HL-60 (cell line): ENCODE measurements at regions not wholly inside any gene's neighbourhood (a gene's known extent, or its start where the extent isn't known, plus 50 kb on each side); places are given as distances from the start of the nearest gene placed in this dataset.

ENCODE experiments used
- DNase-seq, 2 experiments: peaks; one replicate each; pipeline ENCODE4 v3.0.0-alpha.2; 2010 to 2020; ENCODE audit warnings: low read depth in 1 of 2, low spot score in 1 of 2
- H3K27ac ChIP-seq: fragments of 250-450 bp; sonication (Bioruptor Pico); replicated peaks from 2 replicates; pipeline ENCODE4 v1.5.1; 2020; ENCODE audit warnings: mild to moderate bottlenecking, moderate library complexity
- H3K27me3 ChIP-seq: fragments of 250-450 bp; sonication (Bioruptor Pico); 2 replicates; pipeline ENCODE4 v1.5.1; 2021; ENCODE audit warnings: mild to moderate bottlenecking, moderate library complexity; ENCODE audit not compliant: insufficient read depth, poor library complexity, severe bottlenecking
- H3K4me3 ChIP-seq: replicated peaks from 2 replicates; pipeline ENCODE4 v1.5.1; 2011; ENCODE audit warnings: mild to moderate bottlenecking, control low read depth, low read length; ENCODE audit not compliant: insufficient read depth
- GABPA ChIP-seq: IDR thresholded peaks from 2 replicates; pipeline ENCODE4 v1.6.1; 2012; ENCODE audit warnings: low read depth
- POLR2AphosphoS5 ChIP-seq: IDR thresholded peaks from 2 replicates; pipeline ENCODE4 v1.6.1; 2012; ENCODE audit warnings: low read depth
- SPI1 ChIP-seq: IDR thresholded peaks from 2 replicates; pipeline ENCODE4 v1.6.1; 2012; ENCODE audit warnings: low read depth, mild to moderate bottlenecking, borderline replicate concordance
- TF ChIP-seq, protein P1 (sequence below): IDR thresholded peaks from one replicate; pipeline ENCODE4 v1.5.1; 2011; ENCODE audit warnings: low read length, control low read depth, inconsistent platforms; ENCODE audit not compliant: insufficient read depth
- TF ChIP-seq, protein P2 (sequence below): IDR thresholded peaks from 2 replicates; pipeline ENCODE4 v1.6.1; 2012; ENCODE audit warnings: low read depth; ENCODE audit not compliant: insufficient replicate concordance

DNA sequence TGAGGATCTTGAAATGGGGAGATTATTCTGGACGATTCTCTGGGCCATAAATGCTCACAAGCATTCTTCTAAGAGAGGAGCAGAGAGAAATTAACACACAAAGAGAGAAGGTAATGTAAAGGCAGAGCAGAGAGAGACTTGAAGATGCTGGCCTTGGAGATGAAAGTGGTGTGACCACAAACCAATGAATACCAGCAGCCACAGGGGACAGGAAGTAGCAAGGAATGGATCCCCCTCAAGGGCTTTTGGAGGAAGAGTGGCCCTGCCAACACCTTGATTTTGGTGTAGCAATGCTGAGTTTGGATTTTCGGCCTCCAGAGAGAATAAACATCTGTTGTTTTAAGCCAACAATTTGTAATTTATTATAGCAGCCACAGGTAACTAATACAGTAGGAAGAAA, 1155.6 kb downstream of the TYW1 start:
- H3K27ac ChIP-seq = no peak overlapping the region
- no peaks in the 10 kb centered on the region for H3K27me3 ChIP-seq
- no peak for DNase-seq
- no peak overlapping the region for H3K4me3 ChIP-seq
- TF ChIP-seq, protein P1, sequence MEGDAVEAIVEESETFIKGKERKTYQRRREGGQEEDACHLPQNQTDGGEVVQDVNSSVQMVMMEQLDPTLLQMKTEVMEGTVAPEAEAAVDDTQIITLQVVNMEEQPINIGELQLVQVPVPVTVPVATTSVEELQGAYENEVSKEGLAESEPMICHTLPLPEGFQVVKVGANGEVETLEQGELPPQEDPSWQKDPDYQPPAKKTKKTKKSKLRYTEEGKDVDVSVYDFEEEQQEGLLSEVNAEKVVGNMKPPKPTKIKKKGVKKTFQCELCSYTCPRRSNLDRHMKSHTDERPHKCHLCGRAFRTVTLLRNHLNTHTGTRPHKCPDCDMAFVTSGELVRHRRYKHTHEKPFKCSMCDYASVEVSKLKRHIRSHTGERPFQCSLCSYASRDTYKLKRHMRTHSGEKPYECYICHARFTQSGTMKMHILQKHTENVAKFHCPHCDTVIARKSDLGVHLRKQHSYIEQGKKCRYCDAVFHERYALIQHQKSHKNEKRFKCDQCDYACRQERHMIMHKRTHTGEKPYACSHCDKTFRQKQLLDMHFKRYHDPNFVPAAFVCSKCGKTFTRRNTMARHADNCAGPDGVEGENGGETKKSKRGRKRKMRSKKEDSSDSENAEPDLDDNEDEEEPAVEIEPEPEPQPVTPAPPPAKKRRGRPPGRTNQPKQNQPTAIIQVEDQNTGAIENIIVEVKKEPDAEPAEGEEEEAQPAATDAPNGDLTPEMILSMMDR = no peak
- TF ChIP-seq, protein P2, sequence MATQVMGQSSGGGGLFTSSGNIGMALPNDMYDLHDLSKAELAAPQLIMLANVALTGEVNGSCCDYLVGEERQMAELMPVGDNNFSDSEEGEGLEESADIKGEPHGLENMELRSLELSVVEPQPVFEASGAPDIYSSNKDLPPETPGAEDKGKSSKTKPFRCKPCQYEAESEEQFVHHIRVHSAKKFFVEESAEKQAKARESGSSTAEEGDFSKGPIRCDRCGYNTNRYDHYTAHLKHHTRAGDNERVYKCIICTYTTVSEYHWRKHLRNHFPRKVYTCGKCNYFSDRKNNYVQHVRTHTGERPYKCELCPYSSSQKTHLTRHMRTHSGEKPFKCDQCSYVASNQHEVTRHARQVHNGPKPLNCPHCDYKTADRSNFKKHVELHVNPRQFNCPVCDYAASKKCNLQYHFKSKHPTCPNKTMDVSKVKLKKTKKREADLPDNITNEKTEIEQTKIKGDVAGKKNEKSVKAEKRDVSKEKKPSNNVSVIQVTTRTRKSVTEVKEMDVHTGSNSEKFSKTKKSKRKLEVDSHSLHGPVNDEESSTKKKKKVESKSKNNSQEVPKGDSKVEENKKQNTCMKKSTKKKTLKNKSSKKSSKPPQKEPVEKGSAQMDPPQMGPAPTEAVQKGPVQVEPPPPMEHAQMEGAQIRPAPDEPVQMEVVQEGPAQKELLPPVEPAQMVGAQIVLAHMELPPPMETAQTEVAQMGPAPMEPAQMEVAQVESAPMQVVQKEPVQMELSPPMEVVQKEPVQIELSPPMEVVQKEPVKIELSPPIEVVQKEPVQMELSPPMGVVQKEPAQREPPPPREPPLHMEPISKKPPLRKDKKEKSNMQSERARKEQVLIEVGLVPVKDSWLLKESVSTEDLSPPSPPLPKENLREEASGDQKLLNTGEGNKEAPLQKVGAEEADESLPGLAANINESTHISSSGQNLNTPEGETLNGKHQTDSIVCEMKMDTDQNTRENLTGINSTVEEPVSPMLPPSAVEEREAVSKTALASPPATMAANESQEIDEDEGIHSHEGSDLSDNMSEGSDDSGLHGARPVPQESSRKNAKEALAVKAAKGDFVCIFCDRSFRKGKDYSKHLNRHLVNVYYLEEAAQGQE = no peak
- no peak for TF ChIP-seq GABPA
- TF ChIP-seq POLR2AphosphoS5 = no peak
- no peak for TF ChIP-seq SPI1

DNA sequence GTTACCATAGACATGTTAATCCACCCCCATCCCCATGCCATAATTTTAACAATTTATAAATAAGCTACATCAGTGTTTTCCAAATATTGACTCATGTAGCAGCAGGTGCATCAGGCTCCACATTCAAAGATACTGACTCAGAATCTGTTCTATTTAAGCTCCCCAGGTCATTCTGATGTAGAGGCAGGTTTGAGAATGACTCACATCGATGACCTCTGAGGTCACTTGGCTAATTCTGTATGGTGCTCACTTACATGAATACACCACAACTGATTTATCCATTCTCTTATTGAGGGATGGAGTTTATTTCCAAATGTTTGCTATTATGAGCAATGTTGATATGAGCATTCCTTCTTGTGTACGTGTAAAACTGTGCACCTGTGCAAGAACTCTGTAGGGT, 1159.0 kb downstream of the TYW1 start:
- Histone ChIP-seq H3K4me3 (no peak overlapping the region), H3K27me3 (no peaks in the 10 kb centered on the region), H3K27ac (no peak overlapping the region)
- TF ChIP-seq POLR2AphosphoS5 = no peak
- no peak for DNase-seq

DNA sequence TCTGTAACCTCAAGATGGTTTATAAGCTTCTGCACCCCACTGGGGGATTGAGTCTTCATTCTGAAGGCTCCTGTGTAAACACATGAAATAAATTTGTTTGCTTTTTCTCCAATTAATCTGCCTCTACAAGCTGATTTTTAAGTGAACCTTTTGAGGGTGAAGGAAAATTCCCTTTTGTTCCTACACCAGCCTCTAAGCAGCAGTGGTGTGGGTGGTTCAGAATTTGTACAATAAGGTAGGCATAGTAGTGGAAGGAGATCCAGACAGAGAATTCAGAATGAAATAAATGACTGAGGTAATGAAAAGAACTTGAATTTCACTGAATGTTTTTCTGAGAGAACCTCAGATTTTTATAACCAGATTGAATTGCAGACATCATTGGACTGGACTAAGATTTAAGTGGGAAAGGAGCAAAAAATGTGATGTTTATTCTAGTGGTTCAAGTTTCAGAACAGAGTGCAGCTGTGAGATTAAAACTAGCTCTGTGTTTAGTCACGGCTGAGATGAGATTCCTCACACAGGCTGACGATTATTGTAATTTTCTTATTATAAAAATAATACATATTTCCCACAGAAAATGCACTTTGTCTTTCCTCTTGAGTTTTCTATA, 1162.2 kb downstream of the TYW1 start:
- no peak for DNase-seq
- Histone ChIP-seq H3K27ac (no peak overlapping the region), H3K27me3 (no peaks in the 10 kb centered on the region), H3K4me3 (no peak overlapping the region)
- TF ChIP-seq SPI1 (no peak), GABPA (no peak), POLR2AphosphoS5 (no peak)
- TF ChIP-seq, protein P2 = no peak
- TF ChIP-seq, protein P1 = no peak

DNA sequence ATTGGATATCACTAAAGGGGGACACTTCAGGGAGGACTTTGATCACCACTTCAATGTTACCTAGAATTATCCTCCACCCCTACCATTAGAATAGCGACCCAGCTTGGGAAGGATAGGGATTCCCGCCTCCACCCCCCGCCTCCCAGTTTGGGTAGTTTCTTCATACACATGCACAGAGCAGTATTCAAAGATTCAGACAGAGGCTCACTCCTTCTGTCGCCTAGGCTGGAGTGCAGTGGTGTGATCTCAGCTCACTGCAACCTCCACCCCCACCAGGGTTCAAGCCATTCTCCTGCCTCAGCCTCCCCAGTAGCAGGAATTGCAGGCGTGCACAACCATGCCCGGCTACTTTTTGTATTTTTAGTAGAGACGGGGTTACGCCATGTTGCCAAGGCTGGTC, 1166.1 kb downstream of the TYW1 start:
- H3K27me3 ChIP-seq = no peaks in the 10 kb centered on the region
- TF ChIP-seq SPI1 (no peak), GABPA (no peak), POLR2AphosphoS5 (no peak)
- TF ChIP-seq, protein P1 = no peak
- TF ChIP-seq, protein P2 = no peak
- no peak overlapping the region for H3K4me3 ChIP-seq

More for the DNA sequence above, 1166.1 kb downstream of the TYW1 start:
- no peak overlapping the region for H3K27ac ChIP-seq
- DNase-seq = no peak
